Myocyte (in vitro differentiated cells): ENCODE measurements at regions not wholly inside any gene's neighbourhood (a gene's known extent, or its start where the extent isn't known, plus 50 kb on each side); places are given as distances from the start of the nearest gene placed in this dataset.
"Not testable (repeated sequence)": the region's sequence is repeated elsewhere in the genome, so short reads cannot be mapped to it uniquely, and the experiment has no call there.

ENCODE experiments used
- DNase-seq: peaks from one replicate; pipeline ENCODE4 v3.0.0-alpha.2; 2012; ENCODE audit warnings: low read depth

- not testable (repeated sequence) for DNase-seq
Observed at GRCh38 chr14:105981517-105982302, 455.3 kb downstream of the TMEM121 start.

GRCh38 chr14:105982664-105983063 is 456.3 kb downstream of the TMEM121 start:
- no peak for DNase-seq

DNA sequence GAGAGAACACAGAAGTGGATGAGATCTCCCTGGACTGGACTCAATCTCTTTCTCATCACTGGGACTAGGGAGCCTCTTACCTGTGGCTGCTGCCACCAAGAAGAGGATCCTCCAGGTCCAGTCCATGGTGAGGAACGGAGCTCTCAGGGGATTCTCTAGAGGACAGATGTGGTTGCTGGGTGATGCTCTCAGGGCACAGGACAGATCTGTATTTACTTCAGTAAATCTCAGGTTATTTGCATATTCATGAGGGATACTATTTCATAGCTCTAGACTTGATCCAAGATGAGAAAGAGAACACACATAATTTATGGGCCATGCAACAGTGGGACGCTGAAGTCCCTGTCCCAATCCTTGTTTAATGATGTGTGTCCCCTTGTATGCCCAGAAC is 460.5 kb downstream of the TMEM121 start:
- DNase-seq = no peak

- no peak for DNase-seq
Observed at GRCh38 chr14:105987563-105987962, 461.2 kb downstream of the TMEM121 start.

DNA sequence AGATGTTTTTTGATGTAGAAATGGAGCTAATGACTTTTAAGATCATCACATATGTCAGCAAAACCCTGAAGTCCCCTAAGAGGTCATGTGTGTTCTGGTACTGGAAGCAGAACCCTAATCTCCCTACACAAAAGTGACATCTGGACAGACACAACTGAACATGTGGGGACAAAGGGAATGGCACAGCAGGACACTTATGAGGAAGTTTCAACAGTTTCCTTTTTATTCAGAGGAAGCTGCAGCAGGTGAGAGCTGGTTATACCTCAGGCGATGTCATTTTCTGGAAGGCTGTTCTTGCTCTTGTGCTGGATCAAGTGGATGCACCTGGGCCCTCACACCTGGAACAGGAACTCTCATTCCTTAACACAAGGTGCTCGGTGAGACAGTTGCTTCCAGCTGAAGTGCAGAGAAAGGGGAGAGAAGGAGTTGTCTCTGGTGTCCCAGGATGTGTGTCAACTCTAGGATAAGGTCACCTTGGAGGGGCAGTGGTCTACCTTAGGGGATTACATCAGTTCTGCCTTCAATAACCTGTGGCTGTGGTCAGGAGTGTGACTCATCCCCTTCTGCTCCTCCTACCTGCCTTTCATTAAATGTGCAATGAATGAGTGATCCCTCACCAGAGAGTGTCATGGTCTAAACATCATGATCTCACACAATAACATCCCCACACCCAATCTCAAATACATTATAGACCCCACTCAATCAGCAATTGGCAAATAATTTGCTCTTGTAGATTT is 463.4 kb downstream of the TMEM121 start:
- DNase-seq = no peak

DNA sequence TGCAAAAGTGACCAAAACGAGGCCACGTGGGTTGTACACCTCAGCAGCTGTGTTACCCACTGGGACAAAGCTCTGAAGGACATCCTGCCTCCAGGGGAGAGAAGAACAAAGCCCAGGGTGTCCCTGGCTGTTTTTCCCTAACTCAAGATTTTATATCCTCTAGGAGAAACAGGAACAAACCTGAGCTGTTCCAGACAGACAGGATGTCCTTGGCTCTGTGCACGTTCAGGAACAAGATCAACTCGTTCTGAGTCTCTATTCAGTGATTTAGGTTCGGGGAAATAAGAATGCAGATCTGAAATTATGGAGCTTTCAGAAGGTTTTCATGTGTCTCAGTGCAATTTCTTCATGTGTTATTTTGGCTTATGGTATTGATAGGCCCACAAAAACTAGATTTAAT is 465.3 kb downstream of the TMEM121 start:
- not testable (repeated sequence) for DNase-seq

DNA sequence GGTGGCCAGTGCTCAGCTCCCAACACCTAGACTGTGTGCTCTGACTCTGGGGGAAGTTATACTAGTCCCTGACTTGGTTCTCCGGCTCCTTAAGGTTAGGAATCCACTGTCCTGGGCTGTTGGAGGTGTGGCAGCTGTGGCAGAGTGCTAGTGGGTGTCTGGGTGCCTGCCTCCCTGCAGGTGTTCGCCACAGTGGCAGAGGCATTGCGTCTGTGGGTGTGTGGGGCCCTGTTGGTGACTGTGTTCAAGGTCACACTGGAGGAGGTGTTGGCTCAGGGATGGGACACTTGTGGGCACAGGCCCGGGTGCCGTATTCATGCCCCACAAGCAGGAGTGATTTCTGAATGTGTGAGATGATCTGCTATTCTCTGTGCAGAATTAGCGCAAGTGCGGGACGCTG is 467.4 kb downstream of the TMEM121 start:
- no peak for DNase-seq

DNA sequence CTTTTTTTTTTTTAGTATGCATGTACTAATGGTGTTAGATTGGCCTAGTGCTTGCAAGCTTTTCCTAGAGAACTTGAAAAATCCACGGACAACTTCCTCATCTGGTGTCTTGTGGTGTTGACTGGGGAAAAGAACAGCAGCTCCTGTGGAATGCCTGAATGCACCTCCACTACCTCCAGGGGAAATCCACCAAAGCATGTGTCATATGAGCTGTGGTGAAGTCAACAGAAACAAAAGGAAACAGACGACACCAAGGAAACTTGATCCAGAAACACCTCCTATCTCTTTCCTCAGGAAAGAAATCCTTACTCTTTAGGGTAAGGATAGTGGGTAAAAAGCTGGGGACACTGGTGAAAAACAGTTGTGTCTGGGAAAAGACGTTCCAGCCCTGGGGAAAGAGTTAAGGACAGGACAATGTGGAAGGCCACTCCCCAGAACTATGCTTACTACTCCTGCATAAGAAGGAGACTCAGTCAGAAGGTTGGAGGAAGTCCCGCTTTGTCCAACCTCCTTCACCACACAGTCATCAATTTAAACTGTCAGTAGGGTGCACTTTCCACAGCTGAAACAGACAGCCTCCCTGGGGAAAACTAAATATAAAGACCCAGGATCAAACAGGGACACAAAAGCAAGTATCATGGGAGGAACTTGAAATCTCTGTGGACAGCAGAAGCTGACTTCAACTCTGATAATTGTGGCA is 468.8 kb downstream of the TMEM121 start:
- not testable (repeated sequence) for DNase-seq

DNA sequence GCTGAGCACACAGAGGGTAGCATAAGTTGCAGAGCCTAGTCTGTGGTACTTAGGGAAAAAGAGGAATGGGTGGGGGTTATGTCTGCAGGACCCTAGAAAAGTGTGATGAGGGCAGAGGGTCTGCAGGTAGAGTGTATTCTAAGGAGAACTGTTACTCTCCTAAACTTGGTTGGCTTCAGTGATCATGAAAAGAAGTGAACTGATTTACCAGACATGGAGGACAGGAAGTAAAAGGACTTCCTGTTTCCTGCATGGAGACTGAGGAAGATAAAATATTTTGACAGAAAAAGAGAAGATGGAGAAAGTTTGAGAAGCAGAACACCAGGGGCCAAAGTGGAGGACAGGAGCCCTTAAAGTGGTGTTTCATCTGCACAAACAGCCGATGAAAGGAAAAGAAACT is 472.2 kb downstream of the TMEM121 start:
- DNase-seq = not testable (repeated sequence)

DNA sequence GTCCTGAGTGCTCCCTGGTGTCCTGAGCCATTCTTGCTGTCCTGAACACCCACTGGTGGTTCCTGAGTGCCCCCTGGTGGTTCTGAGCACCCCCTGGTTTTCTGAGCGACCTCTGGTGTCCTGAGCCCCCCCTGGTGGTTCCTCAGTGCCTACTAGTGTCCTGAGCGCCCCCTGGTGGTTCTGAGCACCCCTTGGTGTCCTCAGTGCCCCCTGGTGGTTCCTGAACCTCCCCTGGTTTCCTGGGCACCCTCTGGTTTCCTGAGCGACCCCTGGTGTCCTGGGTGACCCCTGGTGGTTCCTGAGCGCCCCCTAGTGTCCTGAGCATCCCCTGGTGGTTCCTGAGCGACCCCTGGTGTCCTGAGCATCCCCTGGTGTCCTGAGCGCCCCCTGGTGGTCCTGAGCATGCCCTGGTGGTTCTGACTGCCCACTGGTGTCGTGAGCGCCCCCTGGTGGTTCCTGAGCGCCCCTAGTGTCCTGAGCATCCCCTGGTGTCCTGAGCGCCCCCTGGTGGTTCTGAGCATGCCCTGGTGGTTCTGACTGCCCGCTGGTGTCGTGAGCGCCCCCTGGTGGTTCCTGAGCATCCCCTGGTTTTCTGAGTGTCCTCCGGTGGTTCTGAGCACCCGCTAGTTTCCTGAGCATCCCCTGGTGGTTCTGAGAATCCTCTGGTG is 473.1 kb downstream of the TMEM121 start:
- peak; percentile 2 for DNase-seq

DNA sequence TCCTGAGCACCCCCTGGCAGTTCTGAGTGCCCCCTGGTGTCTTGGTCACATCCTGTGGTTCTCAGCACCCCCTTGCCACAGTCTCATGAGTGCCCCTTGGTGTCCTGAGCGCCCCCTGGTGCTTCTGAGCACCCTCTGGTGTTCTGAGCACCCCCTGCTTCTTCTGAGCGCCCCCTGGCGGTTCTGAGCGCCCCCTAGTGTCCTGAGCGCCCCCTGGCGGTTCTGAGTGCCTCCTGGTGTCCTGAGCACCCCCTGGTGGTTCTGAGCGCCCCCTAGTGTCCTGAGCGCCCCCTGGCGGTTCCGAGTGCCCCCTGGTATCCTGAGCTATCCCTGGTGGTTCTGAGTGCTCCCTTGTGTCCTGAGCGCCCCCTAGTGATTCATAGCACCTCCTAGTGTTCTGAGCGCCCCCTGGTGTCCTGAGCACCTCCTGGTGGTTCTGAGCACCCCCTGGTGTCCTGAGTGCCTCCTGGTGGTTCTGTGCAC is 473.7 kb downstream of the TMEM121 start:
- DNase-seq = not testable (repeated sequence)

- DNase-seq = not testable (repeated sequence)
Observed at GRCh38 chr14:106001277-106001676, 474.9 kb downstream of the TMEM121 start.

DNA sequence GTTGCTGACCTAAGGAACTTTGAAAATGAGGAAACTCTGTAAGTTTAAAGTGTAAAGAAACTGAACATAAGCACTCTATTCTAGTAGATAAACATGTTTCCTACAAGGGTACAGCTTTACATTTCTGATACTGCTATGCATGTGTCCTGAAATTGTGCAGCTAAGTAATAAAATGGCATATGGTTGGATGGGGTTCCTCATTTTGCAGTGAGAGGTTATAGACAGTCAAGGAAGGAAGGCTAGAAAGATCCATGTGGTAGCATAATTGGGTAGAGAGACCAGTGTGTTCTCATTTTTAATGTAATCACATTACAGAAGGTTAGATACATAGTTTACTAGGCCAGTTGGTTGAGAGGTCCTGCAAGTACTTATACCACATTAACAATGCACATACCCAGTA is 477.0 kb downstream of the TMEM121 start:
- no peak for DNase-seq

- not testable (repeated sequence) for DNase-seq
Observed at GRCh38 chr14:106004937-106005795, 478.8 kb downstream of the TMEM121 start.

DNA sequence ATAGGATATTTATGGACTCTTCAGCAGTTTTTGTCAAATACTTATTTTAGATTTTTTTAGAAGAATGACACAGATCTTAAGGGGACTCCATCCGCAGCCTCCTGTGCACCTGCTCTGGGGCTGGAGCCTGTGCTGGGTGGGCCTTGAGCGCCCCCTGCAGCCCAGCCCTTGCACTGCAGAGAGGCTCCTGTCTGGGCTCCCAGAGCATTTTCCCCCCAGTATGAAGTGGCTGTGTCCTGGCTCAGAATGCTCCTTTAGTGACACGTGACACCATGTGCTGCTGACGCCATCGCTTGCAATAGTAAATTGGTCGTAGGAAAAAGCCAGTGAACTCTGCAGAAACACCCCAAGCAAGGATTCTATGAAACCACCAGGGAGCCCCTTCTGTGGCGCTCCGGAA is 479.7 kb downstream of the TMEM121 start:
- not testable (repeated sequence) for DNase-seq

GRCh38 chr14:106006716-106007115 is 480.3 kb downstream of the TMEM121 start:
- not testable (repeated sequence) for DNase-seq

DNA sequence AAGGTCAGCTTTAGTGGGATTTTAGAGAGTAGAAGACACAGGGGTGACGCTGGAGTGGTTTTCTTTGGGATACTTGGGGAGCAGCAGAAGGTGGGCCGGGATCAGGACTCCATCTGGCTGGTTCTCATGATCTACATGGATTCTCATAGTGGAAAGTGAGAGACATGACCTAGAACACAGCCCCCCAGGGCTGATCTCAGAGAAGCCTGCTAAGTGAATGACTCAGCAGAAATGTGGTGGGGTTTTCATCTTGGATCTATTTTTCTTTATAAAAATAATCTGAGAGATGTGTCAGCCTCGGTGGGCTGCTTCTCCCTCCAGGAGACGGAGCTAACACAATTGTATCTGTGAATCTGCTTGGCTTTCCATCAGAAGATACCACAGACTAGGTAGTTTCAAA is 484.4 kb downstream of the TMEM121 start:
- no peak for DNase-seq

DNA sequence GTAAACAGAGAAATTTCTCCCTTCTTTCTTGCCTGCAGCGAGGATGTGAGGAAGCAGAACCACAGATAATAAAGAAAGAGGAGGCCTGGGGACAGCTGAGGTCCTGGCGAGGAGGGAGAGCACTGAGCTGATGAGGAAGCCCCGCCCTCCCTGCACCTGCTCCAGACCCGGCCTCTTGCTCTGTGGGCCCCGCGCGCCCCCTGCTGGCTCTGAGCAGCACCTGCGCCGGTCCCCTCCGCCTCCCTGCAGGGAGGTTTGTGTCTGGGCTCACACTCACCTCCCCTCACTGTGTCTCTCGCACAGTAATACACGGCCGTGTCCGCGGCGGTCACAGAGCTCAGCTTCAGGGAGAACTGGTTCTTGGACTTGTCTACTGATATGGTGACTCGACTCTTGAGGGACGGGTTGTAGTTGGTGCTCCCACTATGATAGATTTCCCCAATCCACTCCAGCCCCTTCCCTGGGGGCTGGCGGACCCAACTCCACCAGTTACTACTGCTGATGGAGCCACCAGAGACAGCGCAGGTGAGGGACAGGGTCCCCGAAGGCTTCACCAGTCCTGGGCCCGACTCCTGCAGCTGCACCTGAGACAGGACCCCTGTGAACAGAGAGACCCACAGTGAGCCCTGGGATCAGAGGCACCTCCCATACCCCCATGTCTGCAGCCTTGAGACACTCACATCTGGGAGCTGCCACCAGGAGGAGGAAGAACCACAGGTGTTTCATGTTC is 485.4 kb downstream of the TMEM121 start:
- peak; percentile 18 for DNase-seq

DNA sequence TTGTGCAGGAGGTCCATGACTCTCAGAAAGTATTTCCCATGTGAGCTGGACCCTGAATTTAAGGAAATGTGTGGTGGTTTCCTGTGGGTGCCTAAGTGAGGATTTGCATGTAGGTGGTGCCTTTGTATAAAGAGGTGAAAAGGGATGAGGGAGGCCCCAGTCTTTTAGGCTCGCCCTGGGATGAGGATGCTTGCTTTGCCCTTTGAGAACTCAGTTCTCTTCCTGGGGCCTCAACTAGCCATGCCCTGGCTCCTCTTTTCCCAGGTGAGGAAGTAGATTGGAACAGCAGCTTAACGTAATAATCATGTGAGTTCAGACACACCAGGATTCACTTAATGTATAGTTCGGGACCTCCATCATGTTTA is 486.0 kb downstream of the TMEM121 start:
- DNase-seq = not testable (repeated sequence)
